ENCODE measurements at regions not wholly inside any gene's neighbourhood (a gene's known extent, or its start where the extent isn't known, plus 50 kb on each side); places are given as distances from the start of the nearest gene placed in this dataset.
"Not testable (repeated sequence)": the region's sequence is repeated elsewhere in the genome, so short reads cannot be mapped to it uniquely, and the experiment has no call there.

DNA sequence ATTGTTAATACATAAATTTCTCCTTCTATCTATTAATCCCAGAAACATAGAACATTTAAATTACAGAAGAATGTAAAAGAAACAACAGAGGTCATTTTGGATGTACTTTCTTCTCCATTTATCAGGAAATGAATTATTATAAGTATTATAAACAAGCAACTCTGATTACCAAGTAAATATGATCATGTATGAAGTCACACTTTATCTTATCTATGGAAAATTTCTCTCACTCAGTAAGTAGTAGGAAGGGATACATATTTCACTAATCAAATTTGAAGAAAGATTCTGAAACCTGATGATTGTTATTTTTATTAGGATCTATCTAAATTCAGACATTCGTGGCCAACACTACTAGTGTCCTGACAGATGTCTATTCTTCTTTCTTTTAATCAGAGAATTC lies 770.7 kb downstream of the LTN1 start:
- no peak for DNase-seq

GRCh38 chr21:28220680-28221079 lies 772.0 kb downstream of the LTN1 start:
- DNase-seq = no peak

GRCh38 chr21:28216976-28217523 lies 775.6 kb downstream of the LTN1 start:
- no peak for DNase-seq

DNA sequence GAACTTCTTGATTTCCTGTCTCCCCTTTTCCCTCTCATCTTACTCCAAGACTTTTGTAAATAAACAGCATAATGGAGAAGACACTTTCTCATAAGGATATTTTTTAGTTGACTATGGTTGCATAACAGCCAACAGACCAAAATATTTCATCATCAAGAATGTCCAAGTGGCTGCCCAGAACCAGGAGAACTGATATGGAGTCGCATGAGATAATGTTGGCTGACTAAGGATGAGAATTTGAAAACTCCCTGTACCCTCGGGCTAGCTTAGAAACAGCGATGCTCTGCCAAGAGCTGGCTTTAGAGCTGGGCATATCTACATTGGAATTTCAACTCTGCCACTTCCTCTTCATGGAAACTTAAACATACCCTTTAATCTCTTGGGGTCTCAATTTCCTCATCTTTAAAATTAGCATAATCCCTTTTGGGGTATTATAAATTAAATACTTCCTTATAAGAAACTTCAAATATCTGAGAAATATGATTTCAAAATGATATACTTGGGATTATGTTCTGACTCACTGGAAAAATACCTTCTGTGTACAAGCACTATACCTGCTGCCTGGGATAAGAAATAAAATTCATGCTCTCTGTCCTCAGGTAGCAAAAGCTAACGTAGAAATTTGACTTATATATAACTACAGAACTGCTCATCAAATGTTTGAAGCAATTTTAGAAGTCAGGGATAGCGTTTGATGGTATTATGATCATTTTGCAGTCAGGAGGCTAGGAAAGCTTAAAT lies 777.3 kb downstream of the LTN1 start:
- DNase-seq = no peak

GRCh38 chr21:28214786-28215185 lies 777.9 kb downstream of the LTN1 start:
- DNase-seq = no peak

DNA sequence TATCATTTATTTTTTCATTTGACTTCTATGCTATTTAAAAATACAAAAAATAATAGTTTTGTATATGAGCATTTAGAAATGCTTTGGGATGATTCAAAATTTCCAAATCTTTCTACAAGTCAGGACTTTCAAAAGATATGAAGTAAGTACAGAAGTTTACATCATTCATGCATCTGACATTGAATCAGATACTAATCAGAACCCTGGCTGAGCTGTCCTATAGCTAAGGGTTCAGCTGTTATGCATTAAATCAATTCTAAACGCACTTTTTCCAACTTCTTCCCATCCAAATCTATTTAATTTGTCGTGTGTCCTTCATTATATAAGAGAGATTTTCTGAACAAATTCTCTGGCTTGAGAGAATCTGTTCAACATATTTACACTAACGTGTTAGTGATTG lies 779.4 kb downstream of the LTN1 start:
- no peak for DNase-seq

GRCh38 chr21:28212061-28212460 lies 780.6 kb downstream of the LTN1 start:
- DNase-seq = no peak

- DNase-seq = no peak
These were observed 785.1 kb downstream of the LTN1 start for GRCh38 chr21:28207436-28208173.

- DNase-seq = no peak
These were observed 792.0 kb downstream of the LTN1 start for GRCh38 chr21:28200726-28201125.

DNA sequence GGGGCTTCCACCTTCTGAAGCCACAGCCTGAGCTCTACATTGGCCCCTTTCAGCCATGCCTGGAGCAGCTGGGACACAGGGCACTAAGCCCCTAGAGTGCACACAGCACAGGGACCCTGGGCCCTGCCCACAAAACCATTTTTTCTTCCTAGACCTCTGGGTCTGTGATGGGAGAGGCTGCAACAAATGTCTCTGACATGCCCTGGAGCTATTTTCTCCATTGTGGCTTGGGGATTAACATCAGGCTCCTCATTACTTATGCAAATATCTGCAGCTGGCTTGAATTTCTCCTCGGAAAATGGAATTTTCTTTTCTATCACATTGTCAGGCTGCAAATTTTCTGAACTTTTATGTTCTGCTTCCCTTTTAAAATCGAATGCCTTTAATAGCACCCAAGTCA lies 795.7 kb downstream of the LTN1 start:
- no peak for DNase-seq

DNA sequence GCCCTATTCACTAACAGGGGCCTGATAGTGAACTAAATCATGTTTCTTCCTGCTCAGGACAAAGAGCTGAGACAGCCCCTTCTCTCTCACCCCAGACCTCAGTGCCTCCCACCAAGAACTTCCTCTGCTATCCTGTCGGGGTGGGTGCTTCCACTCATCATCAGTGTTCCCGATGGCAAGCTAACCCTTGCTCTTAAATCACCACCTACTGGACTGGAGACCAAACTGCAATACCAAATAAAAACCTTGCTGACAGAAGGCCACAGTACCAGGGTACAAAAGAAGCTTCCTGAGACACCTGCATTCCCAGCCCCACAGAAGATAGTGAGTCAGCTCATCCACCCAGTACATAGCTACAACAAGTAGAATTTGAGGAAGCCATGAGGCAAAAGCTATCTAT lies 799.5 kb downstream of the LTN1 start:
- no peak for DNase-seq

DNA sequence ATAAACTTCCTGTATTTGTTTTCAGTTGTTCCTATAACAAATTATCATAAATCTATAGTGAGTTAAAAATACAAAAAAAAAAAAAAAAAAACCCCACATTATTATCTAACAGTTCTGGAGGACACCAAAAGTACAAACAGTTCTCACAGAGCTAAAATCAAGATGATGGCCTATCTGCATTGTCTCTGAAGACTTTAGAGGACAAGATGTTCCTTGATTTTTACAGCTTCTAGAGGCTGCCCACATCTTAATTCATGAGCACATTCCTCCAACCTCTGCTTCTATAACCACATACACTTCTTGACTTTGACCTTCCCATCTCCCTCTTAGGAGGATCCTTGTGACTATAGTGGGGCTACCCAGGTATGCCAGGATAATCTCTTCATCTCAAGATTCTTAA lies 806.1 kb downstream of the LTN1 start:
- DNase-seq = no peak

GRCh38 chr21:28181730-28182129 lies 810.9 kb downstream of the LTN1 start:
- DNase-seq = no peak

DNA sequence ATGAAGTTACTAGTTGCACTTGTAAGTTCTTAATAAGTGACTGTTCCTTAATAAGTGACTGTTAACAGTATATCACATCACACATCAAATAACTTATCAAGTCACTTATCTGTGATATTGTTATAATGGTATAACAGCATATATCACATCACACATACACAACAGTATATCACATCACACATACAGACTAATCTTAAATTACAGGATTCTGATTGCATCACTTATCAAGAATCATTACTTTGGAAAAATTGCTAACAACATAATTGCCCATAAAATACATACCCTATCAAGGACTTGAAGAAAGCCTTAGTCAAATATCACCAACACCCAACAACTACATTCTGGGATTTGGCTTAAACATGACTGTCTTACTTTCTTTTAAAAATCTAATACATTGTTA lies 813.5 kb downstream of the LTN1 start:
- no peak for DNase-seq

- DNase-seq = no peak
These were observed 815.6 kb downstream of the LTN1 start for GRCh38 chr21:28177124-28177523.

- no peak for DNase-seq
These were observed 818.0 kb downstream of the LTN1 start for GRCh38 chr21:28174701-28175100.

GRCh38 chr21:28174006-28174405 lies 818.7 kb downstream of the LTN1 start:
- no peak for DNase-seq

DNA sequence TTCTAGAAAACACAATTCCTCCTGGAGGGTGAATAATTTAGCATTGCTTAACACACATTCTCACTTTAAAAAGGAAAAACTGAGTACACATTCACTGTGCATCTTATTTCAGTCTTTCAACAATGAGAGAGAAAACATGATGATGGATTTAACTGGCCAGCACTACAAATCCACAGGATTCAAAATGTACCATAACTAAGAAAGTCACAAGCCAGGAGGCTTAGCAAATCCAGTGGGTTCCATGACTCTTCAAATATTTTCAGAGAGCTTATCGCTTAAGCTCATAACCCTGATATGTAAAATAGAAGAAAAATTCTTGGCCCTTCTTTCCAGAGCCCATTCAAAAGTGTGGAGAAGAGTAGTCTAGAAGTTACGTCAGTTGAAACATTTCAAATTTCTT lies 820.3 kb downstream of the LTN1 start:
- DNase-seq = no peak

DNA sequence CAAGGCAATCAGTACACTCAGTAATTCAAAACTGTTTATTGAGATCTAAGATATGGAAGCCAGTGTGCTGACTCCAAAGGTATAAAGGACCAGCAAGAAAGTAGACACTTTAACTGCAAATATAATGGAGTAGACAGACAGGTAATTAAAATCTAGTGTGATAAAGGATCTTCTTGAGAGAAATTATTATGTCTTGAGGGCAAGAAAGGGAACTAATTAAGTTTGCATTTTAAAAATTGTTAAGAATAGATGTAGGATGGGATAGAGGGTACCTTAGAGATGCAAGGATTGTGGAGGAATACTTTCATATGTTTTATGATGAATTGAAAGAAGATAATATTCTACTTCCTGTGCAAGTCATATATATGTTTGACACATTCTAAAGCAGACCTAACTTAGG lies 825.3 kb downstream of the LTN1 start:
- no peak for DNase-seq

DNA sequence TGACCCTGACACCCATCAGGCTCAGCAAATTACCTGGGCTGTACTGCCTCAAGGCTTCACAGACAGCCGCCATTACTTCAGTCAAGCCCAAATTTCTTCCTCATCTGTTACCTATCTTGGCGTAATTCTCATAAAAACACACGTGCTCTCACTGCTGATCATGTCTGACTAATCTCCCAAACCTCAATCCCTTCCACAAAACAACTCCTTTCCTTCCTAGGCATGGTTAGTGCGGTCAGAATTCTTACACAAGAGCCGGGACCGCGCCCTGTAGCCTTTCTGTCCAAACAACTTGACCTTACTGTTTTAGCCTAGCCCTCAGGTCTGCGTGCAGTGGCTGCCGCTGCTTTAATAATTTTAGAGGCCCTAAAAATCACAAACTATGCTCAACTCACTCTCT lies 828.2 kb downstream of the LTN1 start:
- not testable (repeated sequence) for DNase-seq

DNA sequence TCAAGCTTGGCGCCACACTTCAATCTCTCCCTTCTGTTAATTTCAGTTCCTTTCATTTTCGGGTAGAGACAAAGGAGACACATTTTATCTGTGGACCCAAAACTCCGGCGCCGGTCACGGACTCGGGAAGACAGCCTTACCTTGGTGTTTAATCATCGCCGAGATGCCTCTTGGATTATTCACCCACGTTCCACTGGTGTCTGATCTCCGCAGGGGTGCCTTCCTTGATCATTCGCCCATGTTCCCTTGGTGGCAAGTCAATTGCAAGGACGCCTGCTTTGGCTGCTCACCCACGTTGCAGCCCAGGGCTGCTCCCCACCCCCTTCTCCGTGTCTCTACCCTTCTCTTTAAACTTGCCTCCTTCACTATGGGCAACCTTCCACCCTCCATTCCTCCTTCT lies 830.6 kb downstream of the LTN1 start:
- not testable (repeated sequence) for DNase-seq

- DNase-seq = no peak
These were observed 832.3 kb downstream of the LTN1 start for GRCh38 chr21:28160378-28160777.

DNA sequence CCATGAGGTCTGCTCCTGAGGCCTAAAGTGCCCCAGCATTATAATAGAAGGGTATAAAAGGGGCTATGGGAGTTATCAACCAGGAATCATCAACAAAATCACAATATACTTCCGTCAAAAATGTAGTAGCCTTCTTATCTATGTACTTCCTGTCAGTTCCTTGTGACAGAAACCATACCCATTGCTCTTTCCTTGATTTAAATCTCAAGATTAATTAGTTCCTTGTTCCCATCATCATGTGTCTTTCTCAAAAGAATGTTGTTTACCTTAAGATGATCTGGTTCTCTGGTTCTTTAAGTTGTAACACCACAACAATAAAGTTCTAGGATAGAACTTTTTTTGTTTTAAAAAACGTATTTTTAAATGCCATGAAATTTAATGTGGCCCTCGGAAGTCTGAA lies 833.3 kb downstream of the LTN1 start:
- no peak for DNase-seq

- DNase-seq = no peak
These were observed 836.1 kb downstream of the LTN1 start for GRCh38 chr21:28156590-28156989.

Measured in SHP77 (cell line).